Umbilical cord (tissue), 1 donor: ENCODE measurements at regions not wholly inside any gene's neighbourhood (a gene's known extent, or its start where the extent isn't known, plus 50 kb on each side); places are given as distances from the start of the nearest gene placed in this dataset.
"Not testable (repeated sequence)": the region's sequence is repeated elsewhere in the genome, so short reads cannot be mapped to it uniquely, and the experiment has no call there.

ENCODE experiments used
- DNase-seq: peaks from one replicate; pipeline ENCODE4 v3.0.0-alpha.2; 2015; ENCODE audit warnings: low spot score

DNA sequence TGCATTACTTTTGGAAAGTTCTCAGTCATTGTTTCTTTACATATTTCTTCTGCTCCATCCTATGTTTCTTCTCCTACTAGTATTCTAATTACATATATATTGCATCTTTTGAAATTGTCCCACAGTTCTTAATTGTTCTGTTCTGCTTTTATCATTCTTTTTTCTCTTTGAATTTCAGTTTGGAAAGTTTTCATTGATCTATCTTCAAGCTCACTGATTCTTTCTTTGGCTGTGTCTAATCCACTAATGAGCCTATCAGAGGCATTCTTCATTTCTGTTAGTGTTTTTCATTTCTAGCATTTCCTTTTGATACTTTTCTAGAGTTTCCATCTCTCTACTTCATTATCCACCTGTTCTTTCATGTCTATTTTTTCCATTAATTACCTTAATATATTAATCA is 159.0 kb upstream of the KCNJ15 start:
- DNase-seq = no peak

DNA sequence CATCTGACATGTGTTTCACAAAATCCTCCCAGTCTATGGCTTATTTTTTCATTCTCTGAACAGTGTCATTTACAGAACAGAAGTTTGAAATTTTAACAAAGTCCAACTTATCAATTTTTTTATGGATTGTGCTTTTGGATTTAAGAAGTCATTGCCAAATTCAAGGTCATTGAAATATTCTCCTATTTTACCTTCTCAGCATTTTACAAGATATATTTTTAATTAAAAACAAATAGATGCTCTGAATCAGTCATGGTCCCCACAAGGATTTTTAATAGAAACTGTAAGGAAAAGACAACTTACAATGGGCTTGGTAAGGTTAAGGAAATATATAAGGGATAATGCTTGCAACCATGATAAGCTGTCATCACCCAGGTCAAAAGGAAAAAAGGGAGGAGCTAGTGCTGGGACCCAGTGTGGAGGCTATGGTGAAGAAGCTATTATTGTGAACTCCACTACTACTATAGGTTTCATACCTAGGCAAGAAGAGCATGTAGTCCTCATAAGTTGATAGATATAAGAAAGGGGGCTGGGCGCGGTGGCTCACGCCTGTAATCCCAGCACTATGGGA is 144.5 kb upstream of the KCNJ15 start:
- no peak for DNase-seq

DNA sequence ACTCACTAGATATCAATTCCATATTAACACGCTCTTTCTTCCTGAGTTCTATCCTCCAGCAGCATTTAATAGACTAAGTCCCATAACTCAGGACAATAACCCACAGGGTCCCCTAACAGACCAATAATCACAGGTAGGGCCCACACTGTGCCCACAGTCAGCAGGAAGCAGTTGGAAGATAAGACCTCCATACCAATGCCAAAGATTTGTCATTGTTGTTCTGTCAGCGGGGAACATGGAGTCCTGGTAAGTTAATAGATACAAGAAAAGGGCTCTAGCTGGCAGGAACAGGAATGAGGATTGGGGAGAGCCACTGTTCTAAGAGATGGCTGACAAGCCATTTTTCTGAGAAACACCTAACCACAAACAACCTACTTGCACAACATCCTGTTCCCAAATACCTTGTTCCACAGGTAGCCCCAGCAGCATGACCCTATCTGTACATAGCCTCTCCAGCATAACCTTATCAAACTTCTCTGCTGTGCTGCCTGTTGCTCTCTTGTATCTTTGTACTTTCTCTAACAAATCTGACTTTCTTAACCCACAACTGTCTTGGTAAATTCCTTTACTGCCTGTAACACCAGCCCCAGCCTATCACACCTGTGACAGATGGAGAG is 142.0 kb upstream of the KCNJ15 start:
- no peak for DNase-seq

DNA sequence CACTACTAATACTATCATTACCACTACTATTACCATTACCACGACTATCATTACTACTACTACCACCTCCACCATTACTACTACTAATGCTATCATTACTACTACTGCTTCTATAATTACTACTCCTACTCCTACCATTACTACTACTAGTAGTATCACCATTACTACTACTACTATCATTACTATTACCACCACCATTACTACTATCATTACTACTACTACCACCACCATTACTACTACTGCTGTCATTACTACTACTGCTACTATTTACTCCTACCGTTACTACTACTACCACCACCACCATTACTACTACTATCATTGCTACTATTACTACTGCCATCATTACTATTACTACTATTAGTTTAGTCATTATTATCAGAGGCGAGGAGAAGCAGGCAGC is 140.9 kb upstream of the KCNJ15 start:
- DNase-seq = no peak

DNA sequence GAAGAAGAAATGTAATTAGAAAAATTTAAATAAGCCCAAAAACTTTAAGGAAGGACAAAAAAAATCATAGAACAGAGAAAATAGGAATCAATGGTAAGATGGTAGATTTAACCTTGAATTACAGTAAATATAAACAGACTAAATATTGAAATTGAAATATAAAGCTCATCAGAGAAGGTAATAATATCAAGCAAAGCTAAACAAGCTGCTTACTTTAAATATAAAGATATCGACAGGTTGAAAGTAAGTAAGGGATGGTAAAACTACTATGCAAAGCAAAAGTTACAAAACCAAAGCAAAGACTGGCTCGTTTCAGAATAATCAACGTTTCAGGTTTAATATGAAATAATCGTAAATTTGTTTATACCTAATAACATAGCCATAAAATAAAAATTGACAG is 137.0 kb upstream of the KCNJ15 start:
- no peak for DNase-seq

DNA sequence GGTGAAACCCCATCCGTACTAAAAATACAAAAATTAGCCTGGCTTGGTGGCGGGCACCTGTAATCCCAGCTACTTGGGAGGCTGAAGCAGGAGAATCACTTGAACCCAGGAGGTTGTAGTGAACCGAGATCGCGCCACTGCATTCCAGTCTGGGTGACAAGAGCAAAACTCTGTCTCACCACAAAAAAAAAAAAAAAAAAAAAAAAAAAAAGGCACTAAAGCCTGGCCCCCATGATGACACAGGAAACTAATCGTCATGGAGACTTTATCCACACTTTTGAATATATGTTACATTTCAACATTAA is 136.2 kb upstream of the KCNJ15 start:
- DNase-seq = not testable (repeated sequence)

DNA sequence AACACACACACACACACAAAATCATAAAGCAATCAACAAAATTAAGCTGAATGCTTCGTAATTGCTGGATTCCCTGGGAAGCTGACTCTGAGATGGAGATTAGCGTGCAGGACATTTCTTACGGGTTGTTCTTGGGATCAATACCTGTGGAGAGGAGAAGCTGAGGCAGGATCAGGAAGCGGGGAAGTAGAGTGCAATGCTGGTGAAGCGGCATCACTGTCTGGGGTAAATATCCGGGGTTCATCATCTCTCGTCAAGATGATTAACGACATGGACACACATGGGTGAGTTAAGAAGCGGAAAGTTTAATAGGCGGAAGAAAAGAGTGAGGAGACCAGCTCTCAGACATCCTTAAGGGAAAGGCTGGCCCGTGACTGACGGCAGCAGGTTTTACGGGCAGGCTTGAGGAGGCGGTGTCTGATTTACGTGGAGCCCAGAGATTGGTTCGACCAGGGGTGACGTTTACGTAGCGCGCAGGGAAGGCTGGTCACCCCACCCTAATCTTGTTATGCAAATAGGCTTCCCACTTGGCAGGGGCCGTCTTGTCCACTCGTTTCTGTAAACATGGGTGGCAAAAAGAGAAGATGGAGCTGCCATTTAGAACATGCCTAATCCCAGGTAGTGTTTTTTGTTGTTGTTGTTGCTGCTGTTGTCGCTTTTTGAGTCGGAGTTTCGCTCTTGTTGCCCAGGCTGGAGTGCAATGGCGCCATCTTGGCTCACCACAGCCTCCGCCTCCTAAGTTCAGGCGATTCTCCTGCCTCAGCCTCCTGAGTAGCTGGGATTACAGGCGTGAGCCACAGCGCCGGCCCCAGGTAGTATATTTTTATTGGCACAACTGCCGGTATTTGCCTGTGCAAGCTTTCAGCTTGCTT is 135.6 kb upstream of the KCNJ15 start:
- no peak for DNase-seq

DNA sequence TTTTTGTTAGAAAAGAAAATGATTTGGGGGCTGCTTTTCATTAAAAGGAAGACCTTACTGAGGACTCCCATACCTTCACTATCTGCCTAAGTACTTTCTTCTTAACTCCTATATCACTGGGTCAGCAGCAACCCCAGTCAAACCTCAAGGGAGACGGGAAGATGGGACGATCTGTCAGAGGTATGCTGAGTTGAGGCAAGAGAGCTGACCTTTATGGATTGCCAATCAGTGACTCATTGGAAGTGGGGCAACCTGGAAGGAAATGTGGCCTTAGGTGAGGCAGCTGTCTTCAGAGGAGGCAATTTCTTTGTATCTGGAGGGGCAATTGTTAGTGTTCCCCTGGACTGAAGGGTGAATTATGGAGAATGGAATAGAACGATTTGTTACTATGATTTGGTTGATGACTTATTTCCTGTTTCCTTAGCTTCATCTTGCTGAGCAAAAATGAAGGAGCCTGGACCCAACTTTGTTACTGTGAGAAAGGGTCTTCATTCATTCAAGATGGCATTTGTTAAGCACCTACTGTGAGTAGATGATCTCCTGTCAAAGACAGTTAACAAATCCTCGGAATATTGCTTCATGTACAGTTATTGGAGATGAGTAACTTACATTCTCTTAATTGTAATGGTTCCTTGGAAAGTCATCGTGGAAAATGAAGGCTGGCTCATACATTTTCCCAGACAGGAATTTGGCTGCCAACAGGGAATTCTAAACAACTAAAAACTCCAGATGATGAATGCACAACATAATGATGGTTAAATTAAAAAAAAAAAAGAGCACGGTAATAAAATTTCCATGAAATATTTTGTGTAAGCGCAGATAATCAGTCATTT is 134.7 kb upstream of the KCNJ15 start:
- no peak for DNase-seq

DNA sequence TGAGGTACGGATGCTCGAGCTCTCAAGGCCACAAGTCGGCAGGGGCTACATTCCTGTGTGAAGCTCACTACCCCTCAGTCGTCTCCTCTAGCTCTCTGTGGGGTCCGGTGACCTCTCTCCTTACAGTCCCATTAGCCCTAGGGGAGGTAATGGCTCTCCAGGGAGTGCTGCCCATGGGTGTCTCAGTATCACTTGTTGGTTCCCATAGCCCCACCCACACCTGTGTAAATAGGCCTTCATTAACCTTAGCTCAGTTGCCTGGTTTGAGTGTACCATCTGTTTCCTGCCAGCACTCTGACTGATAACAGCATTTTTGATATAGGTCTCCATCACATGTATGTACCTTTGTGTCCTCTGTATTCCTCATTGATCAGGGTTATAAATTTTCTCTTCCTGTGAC is 133.2 kb upstream of the KCNJ15 start:
- DNase-seq = no peak

DNA sequence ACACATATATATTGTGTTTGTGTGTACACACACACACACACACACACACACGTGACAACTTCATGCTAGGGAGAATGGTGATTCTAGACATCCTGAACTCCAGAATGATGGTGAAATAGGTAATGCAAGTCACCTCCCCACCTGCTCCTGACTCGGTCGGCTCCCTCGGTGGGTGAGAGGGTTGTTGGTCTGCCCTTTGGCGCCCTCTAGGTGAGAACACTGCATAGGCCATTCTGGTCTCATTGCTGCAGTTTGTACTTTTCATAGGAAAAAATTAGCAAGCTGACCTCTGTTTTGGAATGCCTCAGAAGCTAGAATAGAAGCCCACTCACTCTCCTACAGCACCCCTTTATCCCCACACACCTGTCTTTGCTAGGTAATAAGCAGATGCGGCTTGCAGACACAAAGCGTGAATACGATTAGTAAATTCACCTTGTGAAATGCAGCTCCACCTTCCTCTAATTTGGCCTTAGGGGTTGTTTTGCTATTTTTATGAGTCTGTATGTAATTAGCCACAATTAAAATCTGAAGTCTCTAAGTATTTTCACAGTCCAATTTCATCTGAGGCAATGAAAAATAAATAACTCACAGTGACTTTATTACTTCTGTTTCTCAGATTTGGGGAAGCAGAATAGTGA is 130.0 kb upstream of the KCNJ15 start:
- peak; percentile 29 for DNase-seq

DNA sequence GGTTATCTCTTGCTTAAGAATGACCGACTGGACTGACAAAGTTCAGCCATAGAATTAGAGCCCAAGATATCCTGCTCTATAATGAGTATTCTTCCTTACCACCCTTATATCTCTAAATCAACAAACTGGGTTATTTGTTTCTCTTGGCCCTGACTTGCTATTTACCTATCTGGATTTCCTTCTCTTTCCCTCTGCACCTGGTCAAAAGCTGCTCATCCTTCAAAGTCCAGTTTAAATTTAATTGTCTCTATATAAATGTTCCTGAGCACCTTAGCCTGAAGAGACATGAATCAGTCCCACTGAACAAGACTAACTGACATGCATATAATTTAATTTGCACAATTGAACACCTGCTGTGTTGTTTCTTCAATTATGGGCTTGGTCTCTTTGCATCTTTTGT is 127.1 kb upstream of the KCNJ15 start:
- DNase-seq = no peak

DNA sequence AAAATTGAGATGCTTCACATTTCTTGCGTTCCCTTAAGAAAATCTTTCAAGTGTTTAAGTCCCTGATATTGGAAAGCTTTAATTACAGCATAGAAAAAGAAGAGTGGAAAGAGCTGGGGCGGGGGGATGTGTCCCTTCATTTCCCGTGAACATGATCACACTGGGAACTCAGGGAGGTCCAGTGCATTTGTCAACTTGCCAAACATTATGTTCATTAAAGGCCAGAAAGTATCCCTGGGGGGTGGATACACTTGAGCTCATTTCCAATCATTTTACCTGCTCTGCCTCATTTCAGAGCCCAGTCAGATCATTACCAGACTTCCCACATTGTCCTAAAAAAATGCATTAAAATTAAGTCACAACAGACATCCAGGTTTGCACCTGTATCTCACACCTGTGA is 123.6 kb upstream of the KCNJ15 start:
- no peak for DNase-seq

DNA sequence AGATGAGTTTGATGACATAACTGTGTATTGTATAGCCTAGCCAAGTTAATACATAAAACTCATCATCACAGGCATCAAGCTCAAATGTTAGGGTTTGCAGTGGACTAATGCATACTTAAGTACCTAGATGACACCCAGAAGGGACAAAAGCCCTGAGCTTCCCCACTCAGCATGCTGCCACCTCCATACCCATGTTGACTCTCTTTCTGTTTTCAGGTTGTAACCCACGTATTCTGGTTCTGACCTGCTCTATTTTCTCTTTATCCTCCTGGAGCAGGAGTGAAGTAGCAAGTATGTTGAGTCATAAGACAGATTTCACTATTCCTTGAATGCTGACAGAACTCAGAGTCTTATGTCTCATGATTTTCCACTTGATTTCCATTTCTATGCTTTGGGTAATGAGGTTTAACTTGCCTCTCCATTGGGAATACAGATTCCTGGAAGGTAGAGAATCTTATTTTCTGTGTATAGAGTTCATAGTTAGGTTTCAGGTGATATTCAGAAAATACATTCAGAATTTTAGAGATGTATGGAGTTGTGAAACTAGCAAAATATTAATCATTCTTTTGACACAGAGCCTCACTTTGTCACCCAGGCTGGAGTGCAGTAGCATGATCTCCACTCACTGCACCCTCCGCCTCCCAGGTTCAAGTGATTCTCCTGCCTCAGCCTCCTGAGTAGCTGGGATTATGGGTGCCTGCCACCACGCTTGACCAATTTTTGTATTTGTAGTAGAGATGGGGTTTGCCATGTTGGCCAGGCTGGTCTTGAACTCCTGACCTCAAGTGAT is 122.5 kb upstream of the KCNJ15 start:
- no peak for DNase-seq

DNA sequence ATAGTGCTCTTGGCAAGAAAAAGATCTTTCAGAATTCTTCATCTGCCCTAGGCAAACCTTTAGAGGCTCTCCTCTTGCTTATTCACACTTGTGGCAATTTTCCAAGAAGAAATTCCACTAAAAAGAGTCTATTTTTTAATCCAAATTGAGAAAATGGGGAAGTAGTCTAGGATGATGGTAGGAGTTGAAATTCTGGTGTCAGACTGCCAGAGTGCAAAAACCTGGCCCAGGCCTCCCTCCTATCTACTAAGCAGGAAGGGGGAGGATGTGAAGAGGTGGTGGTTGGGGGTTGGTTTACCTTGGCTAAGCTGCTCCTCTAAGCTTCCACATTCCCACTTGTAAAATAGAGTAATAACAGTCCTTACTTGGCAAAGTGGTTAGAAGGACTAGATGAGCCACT is 120.6 kb upstream of the KCNJ15 start:
- no peak for DNase-seq

DNA sequence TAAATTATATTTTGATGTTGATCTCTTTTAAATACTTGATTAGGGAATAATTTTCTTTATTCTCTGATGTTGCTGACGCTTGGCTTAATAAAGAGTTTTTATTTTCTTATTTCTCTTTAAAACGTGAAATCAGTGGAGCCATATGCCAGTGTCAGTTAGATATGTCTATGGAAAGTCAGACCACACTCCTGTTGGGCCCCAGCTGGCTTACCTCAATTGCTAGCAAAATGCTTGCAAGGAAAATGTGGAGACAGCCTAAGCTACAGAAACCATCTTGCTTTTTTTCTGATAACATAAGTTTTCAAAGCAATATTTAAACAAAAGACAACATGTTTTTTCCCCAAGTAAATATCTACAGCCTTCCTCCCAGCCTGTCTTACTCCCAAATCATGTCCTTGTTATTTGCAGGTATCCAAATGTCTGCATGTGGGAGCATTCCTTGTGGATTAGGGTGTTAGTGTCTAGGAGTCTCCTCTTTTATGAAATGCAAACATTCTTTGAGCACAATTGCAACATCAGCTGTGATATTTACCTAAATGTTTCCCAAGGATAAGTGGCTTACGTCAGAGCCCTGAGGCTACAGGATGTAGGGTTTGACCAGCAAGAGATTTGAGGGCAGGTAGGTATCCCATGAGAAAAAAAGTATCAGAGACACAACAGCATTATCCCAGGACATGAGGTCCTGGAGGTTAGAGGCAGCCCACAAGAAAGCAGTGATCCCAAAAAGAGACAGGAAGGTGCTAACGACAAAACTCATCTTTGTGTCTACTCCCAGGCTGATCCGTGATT is 117.2 kb upstream of the KCNJ15 start:
- no peak for DNase-seq

DNA sequence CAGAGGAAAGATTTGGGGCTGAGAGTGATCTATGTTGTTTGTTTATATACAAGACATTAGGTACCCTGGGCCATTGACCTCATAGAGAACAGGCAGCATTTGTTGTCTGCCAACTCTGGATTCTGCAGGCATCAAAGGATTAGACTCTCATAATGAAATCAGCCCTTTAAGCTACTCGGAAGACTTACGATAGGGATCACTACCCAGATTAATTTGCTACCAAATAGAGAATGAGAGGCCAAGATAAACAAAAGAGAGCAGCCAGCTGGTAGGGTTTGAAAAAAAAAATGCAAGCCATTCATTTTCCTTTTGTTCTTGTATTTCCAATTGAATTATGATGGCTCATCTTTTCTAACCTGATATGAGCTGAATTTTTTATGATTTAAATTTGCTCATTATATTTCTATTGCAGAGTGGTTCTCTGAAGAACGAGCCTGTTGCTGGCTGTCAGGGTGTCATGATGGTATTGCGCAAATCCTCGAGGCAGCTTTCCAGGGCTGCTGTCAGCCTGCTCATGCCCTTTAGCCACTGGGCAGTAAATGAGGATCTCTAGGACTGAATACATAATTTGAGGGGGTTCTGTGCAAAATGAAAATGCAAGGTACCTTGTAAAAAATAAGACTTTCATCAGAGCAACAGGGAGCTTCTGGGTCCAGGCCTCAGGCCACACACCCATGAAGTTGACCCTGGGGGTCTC is 116.4 kb upstream of the KCNJ15 start:
- DNase-seq = peak; percentile 44

DNA sequence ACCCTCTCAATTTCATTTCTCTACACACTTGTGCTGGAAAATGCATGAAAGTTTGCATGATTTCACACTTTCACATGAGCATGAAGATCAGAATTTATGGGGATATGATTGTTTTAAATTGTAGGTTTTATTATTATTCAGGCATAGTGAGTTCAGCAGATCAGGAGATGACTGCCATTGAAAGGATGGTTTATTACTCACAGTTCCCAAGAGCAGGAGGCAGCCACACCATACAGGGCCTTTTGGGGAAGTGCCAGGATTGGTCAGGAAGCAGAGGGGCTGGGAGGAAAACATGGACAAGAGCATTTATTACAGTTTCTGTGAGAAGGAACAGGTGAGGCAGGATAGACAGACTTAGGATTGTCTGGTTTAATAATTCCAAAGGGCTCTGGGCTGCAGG is 114.6 kb upstream of the KCNJ15 start:
- no peak for DNase-seq

DNA sequence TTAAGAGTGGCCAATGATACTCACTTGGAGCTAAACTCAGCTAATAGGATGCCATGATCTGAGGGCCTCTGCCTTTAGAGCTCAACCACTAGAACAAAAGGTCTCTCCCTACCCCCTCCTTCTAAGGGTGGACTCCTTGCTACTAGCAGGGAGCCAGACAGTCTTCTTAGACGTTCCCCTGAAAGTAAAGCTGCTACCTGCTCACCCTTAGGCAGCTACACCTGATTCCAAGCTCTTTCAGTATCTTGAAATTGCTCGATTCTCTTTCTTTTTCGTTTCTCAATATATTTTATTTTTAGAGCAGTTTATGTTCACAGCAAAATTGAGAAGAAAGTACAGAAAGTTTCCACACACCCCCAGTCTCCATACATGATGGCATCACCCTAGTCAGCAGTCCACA is 112.6 kb upstream of the KCNJ15 start:
- no peak for DNase-seq

DNA sequence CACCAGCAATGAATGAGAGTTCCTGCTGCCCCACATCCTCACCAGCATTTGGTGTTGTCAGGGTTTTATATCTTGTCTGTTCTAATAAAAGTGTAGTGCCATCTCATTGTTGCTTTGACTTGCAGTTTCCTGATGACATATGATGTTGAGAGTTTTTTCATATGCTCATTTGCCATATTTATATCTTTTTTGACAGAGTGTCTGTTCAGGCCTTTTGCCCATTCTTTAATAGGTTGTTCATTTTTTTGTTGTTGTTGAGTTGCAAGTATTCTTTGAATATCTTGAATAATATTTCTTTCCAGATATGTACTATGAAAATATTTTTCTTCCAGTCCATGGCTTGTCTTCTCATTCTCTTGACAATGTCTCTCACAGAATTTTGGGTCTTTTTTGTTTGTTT is 111.7 kb upstream of the KCNJ15 start:
- no peak for DNase-seq

DNA sequence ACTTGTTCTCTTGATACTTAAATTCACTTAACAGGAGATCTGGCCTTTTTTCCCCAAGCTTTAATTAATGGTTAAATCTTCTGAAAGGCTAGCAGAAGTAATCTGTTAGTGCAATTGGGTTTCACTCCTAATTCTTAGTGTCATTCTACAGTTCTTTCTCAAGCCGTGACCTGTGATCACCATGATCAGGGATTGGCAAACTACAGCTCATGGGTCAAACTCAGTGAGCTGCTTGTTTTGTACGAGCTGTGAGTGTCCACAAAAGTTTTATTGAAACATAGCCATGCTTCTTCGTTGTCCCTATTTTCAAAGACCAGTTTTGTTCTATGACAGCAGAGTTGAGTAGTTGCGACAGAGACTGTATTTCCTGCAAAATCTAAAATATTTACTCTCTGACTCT is 109.4 kb upstream of the KCNJ15 start:
- no peak for DNase-seq
